ENCODE measurements at regions not wholly inside any gene's neighbourhood (a gene's known extent, or its start where the extent isn't known, plus 50 kb on each side); places are given as distances from the start of the nearest gene placed in this dataset.

- Histone ChIP-seq H3K36me3 (replicated peaks in 1 of 2; ENCODE audit: control insufficient read depth in 1 of 2, insufficient read depth in 2 of 2, low read length in 2 of 2) (no peaks in the 10 kb centered on the region), H3K9ac (ENCODE audit: insufficient read depth, low read length, poor library complexity, severe bottlenecking) (no peak overlapping the region), H3K79me2 (ENCODE audit: insufficient read depth, low read length) (no peaks in the 10 kb centered on the region), H3K27me3 (ENCODE audit: control insufficient read depth in 2 of 2, insufficient read depth in 2 of 2, low read length in 2 of 2) (no peaks in the 10 kb centered on the region), H3K4me2 (replicated peaks; ENCODE audit: extremely low read depth, low read length, poor library complexity, severe bottlenecking) (no peak overlapping the region), H3K9me3 (replicated peaks in 1 of 2; ENCODE audit: control insufficient read depth in 1 of 2, insufficient read depth in 1 of 2, low read length in 2 of 2) (peaks cover 0 to 3% of the 10 kb centered on the region in 2 donors), H3K4me1 (ENCODE audit: control insufficient read depth in 1 of 2, insufficient read depth in 2 of 2, low read length in 2 of 2) (no peaks in the 10 kb centered on the region), H4K20me1 (ENCODE audit: insufficient read depth, low read length) (no peaks in the 10 kb centered on the region), H2AFZ (ENCODE audit: insufficient read depth, low read depth, low read length, poor library complexity, severe bottlenecking) (no peak overlapping the region), H3K4me3 (replicated peaks in 1 of 3; ENCODE audit: low read depth in 2 of 3, low read length in 3 of 3) (no peak overlapping the region), H3K27ac (ENCODE audit: low read depth in 1 of 2, low read length in 2 of 2) (no peak overlapping the region)
- no peak overlapping the region for H3K27ac Mint-ChIP-seq
- H3K36me3 Mint-ChIP-seq: no peaks in the 10 kb centered on the region
- H3K27me3 Mint-ChIP-seq (ENCODE audit: low read depth in 3 of 3): no peaks in the 10 kb centered on the region
- TF ChIP-seq CTCF (IDR thresholded peaks at IDR 0.05): no peak
- peaks cover 0 to 10% (median 2%) of the 10 kb centered on the region in 7 donors for H3K9me3 Mint-ChIP-seq
- intact Hi-C loops (cut with micrococcal nuclease): no loop called here
- no peak overlapping the region for H3K4me3 Mint-ChIP-seq
- WGBS (ENCODE audit: insufficient coverage): no CpG with 5 or more reads among the region's 5 CpGs
- H3K4me1 Mint-ChIP-seq: no peaks in the 10 kb centered on the region
- no peak for DNase-seq
Observed at GRCh38 chr13:81142306-81142999, 801.5 kb upstream of the SPRY2 start.

GRCh38 chr13:81140675-81141074, 799.7 kb upstream of the SPRY2 start:
- Mint-ChIP-seq H3K27ac (no peak overlapping the region), H3K27me3 (ENCODE audit: low read depth in 3 of 3) (peaks cover 0 to 2% (median 0%) of the 10 kb centered on the region in 3 donors), H3K4me1 (no peaks in the 10 kb centered on the region), H3K36me3 (no peaks in the 10 kb centered on the region), H3K4me3 (no peak overlapping the region), H3K9me3 (peaks cover 0 to 10% (median 2%) of the 10 kb centered on the region in 7 donors)
- DNase-seq: no peak
- no CpG with 5 or more reads among the region's 3 CpGs for WGBS (ENCODE audit: insufficient coverage)
- H3K9me3 ChIP-seq (replicated peaks in 1 of 2; ENCODE audit: control insufficient read depth in 1 of 2, insufficient read depth in 1 of 2, low read length in 2 of 2): peaks cover 0 to 3% of the 10 kb centered on the region in 2 donors
- no peak overlapping the region for H3K27ac ChIP-seq (ENCODE audit: low read depth in 1 of 2, low read length in 2 of 2)
- H3K4me1 ChIP-seq (ENCODE audit: control insufficient read depth in 1 of 2, insufficient read depth in 2 of 2, low read length in 2 of 2): no peaks in the 10 kb centered on the region
- intact Hi-C loops (cut with micrococcal nuclease): no loop called here
- H3K36me3 ChIP-seq (replicated peaks in 1 of 2; ENCODE audit: control insufficient read depth in 1 of 2, insufficient read depth in 2 of 2, low read length in 2 of 2): no peaks in the 10 kb centered on the region
- H3K27me3 ChIP-seq (ENCODE audit: control insufficient read depth in 2 of 2, insufficient read depth in 2 of 2, low read length in 2 of 2): no peaks in the 10 kb centered on the region
- TF ChIP-seq CTCF (IDR thresholded peaks at IDR 0.05): no peak
- no peak overlapping the region for H3K4me3 ChIP-seq (replicated peaks in 1 of 3; ENCODE audit: low read depth in 2 of 3, low read length in 3 of 3)
- H3K79me2 ChIP-seq (ENCODE audit: insufficient read depth, low read length): no peaks in the 10 kb centered on the region
- no peak overlapping the region for H3K9ac ChIP-seq (ENCODE audit: insufficient read depth, low read length, poor library complexity, severe bottlenecking)
- H2AFZ ChIP-seq (ENCODE audit: insufficient read depth, low read depth, low read length, poor library complexity, severe bottlenecking): no peak overlapping the region
- H3K4me2 ChIP-seq (replicated peaks; ENCODE audit: extremely low read depth, low read length, poor library complexity, severe bottlenecking): no peak overlapping the region
- no peaks in the 10 kb centered on the region for H4K20me1 ChIP-seq (ENCODE audit: insufficient read depth, low read length)

Measured in CD14-positive monocyte (primary cell).